PC-9 (cell line): ENCODE measurements at regions not wholly inside any gene's neighbourhood (a gene's known extent, or its start where the extent isn't known, plus 50 kb on each side); places are given as distances from the start of the nearest gene placed in this dataset.

ENCODE experiments used
- BruUV-seq: library from RNA; stranded (reverse); fragments of 400-500 nt; replicated peaks from 2 replicates; lab custom pipeline; 2021; lab: Mats Ljungman, UMichigan
- CTCF ChIA-PET: fragments of 300-600 bp; sonication (Branson Sonifier 250); formaldehyde crosslinking; loops from one replicate; lab custom pipeline; 2022; ENCODE audit warnings: antibody characterized with exemption; lab: Charles Lee
- POLR2A ChIA-PET: fragments of 300-600 bp; sonication (Branson Sonifier 250); formaldehyde crosslinking; loops from one replicate; lab custom pipeline; 2022; ENCODE audit warnings: antibody characterized with exemption; ENCODE audit not compliant: unreplicated experiment; lab: Charles Lee
- DNase-seq, 2 experiments: peaks; one replicate each; pipeline versions ENCODE4 v3.0.0 to v3.0.0-alpha.2; 2015 to 2022; ENCODE audit warnings: mixed read lengths in 1 of 2
- H2AFZ ChIP-seq: fragments of 200-600 bp; sonication (generic); 2 replicates; pipeline ENCODE4 v1.8.1; 2017; ENCODE audit warnings: antibody characterized with exemption
- H3F3A ChIP-seq: fragments of 200-600 bp; sonication (generic); 2 replicates; pipeline ENCODE4 v1.8.1; 2017; ENCODE audit warnings: antibody characterized with exemption, mild to moderate bottlenecking, low read depth; ENCODE audit not compliant: insufficient read depth
- H3K27ac ChIP-seq: fragments of 200-600 bp; sonication (generic); 2 replicates; pipeline ENCODE4 v1.6.1; 2016; ENCODE audit warnings: mixed run types
- H3K27me3 ChIP-seq: fragments of 200-600 bp; sonication (generic); 2 replicates; pipeline ENCODE4 v1.6.1; 2016; ENCODE audit warnings: low read depth, mixed run types; ENCODE audit not compliant: insufficient read depth
- H3K36me3 ChIP-seq: fragments of 200-600 bp; sonication (generic); 2 replicates; pipeline ENCODE4 v1.6.1; 2016; ENCODE audit warnings: low read depth, mixed run types
- H3K4me1 ChIP-seq: fragments of 200-600 bp; sonication (generic); replicated peaks from 2 replicates; pipeline ENCODE4 v1.6.1; 2016; ENCODE audit warnings: mixed run types; ENCODE audit not compliant: insufficient read depth
- H3K4me2 ChIP-seq: fragments of 200-600 bp; sonication (generic); 2 replicates; pipeline ENCODE4 v1.6.1; 2017; ENCODE audit warnings: mixed run types
- H3K4me3 ChIP-seq: fragments of 200-600 bp; sonication (generic); 2 replicates; pipeline ENCODE4 v1.6.1; 2016; ENCODE audit warnings: mixed run types
- H3K79me2 ChIP-seq: fragments of 200-600 bp; sonication (generic); 2 replicates; pipeline ENCODE4 v1.6.1; 2017; ENCODE audit warnings: low read depth, mixed run types
- H3K9me2 ChIP-seq: fragments of 200-600 bp; sonication (generic); 2 replicates; pipeline ENCODE4 v1.8.1; 2017; ENCODE audit warnings: mild to moderate bottlenecking; ENCODE audit not compliant: insufficient read depth
- H3K9me3 ChIP-seq: fragments of 200-600 bp; sonication (generic); 2 replicates; pipeline ENCODE4 v1.8.1; 2016; ENCODE audit warnings: low read depth; ENCODE audit not compliant: insufficient read depth
- H4K20me1 ChIP-seq: fragments of 200-600 bp; sonication (generic); 2 replicates; pipeline ENCODE4 v1.8.1; 2017; ENCODE audit not compliant: insufficient read depth
- EZH2 ChIP-seq: fragments of 200-600 bp; sonication (generic); IDR thresholded peaks from 2 replicates; pipeline ENCODE4 v1.8.0; 2017; ENCODE audit warnings: antibody characterized with exemption, low read depth
- intact Hi-C: fragments of 100-400 bp; cut with micrococcal nuclease; formaldehyde crosslinking; loops from one replicate; pipeline ENCODE4 v1.10.0; 2022; ENCODE audit not compliant: unreplicated experiment
- TF ChIP-seq, protein P1 (sequence below): fragments of 200-600 bp; sonication (generic); conservative IDR thresholded peaks from 2 replicates; pipeline ENCODE4 v1.6.1; 2017; ENCODE audit warnings: mixed run types, antibody characterized with exemption, mild to moderate bottlenecking, moderate library complexity

- Histone ChIP-seq H3F3A (no peaks in the 10 kb centered on the region), H3K9me2 (no peaks in the 10 kb centered on the region), H3K4me3 (no peak overlapping the region), H3K27me3 (no peaks in the 10 kb centered on the region), H2AFZ (no peak overlapping the region), H3K36me3 (no peaks in the 10 kb centered on the region), H3K79me2 (no peaks in the 10 kb centered on the region), H3K4me1 (no peaks in the 10 kb centered on the region), H3K4me2 (no peak overlapping the region), H3K27ac (no peak overlapping the region), H4K20me1 (no peaks in the 10 kb centered on the region), H3K9me3 (no peaks in the 10 kb centered on the region)
- POLR2A ChIA-PET: interaction anchor here (0.5 kb wide), 1 partner anchor 51 kb away, joined by 3 read pairs; no protein-coding TSS in a partner anchor
- intact Hi-C loops: no loop called here
- BruUV-seq: no TSS peak
- TF ChIP-seq, protein P1, sequence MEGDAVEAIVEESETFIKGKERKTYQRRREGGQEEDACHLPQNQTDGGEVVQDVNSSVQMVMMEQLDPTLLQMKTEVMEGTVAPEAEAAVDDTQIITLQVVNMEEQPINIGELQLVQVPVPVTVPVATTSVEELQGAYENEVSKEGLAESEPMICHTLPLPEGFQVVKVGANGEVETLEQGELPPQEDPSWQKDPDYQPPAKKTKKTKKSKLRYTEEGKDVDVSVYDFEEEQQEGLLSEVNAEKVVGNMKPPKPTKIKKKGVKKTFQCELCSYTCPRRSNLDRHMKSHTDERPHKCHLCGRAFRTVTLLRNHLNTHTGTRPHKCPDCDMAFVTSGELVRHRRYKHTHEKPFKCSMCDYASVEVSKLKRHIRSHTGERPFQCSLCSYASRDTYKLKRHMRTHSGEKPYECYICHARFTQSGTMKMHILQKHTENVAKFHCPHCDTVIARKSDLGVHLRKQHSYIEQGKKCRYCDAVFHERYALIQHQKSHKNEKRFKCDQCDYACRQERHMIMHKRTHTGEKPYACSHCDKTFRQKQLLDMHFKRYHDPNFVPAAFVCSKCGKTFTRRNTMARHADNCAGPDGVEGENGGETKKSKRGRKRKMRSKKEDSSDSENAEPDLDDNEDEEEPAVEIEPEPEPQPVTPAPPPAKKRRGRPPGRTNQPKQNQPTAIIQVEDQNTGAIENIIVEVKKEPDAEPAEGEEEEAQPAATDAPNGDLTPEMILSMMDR: no peak
- TF ChIP-seq EZH2: no peak
- no peak for DNase-seq
- CTCF ChIA-PET: no interaction called here
Measured at GRCh38 chr4:20428436-20429160, 176.9 kb downstream of the SLIT2 start.

DNA sequence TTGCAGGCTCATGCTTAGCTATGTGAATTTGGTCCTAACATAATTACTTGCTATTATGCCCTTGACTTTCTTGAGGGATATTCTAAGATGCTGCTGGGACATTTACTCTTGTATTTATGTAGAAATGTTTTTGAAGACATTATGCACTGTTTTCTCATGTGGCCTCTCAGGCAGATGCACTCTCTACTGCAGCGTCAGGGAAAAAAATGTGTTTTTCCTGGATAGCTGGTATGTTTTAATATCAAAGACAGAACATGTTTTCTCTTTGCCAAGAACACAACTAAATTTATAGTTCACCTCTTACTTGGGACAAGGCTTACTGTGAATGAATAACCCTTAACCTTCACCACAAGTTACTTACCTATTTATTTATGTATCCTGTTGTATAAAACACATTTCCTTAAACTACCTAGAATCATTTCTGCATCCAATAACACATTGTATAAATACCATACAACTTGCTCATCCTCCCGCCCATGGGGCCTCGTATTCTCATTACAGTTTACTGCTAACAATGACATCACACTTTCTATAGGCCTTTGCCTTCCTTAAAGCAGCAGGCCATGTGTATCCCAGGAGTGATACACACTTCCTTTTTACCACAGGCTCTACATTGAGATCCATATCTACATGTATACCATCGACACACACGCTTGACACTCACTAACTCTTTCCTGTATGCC lies 178.7 kb downstream of the SLIT2 start:
- DNase-seq: no peak
- Histone ChIP-seq H3K9me3 (no peaks in the 10 kb centered on the region), H4K20me1 (no peaks in the 10 kb centered on the region), H3K27ac (no peak overlapping the region), H3K9me2 (no peaks in the 10 kb centered on the region), H3K4me1 (no peaks in the 10 kb centered on the region), H3K4me2 (no peak overlapping the region), H3K27me3 (no peaks in the 10 kb centered on the region), H3K36me3 (no peaks in the 10 kb centered on the region), H3F3A (no peaks in the 10 kb centered on the region), H3K79me2 (no peaks in the 10 kb centered on the region), H3K4me3 (no peak overlapping the region), H2AFZ (no peak overlapping the region)
- no TSS peak for BruUV-seq
- ChIA-PET POLR2A (no interaction called here), CTCF (no interaction called here)
- intact Hi-C loops: no loop called here
- no peak for TF ChIP-seq EZH2
- TF ChIP-seq, protein P1: no peak

- no peaks in the 10 kb centered on the region for H3K9me3 ChIP-seq
- no peak overlapping the region for H2AFZ ChIP-seq
- no peak for DNase-seq
- H3K4me3 ChIP-seq: no peak overlapping the region
- H3F3A ChIP-seq: no peaks in the 10 kb centered on the region
- intact Hi-C loops: no loop called here
- no peaks in the 10 kb centered on the region for H4K20me1 ChIP-seq
- CTCF ChIA-PET: no interaction called here
- H3K4me1 ChIP-seq: no peaks in the 10 kb centered on the region
- POLR2A ChIA-PET: no interaction called here
- H3K27me3 ChIP-seq: no peaks in the 10 kb centered on the region
- no TSS peak for BruUV-seq
- H3K9me2 ChIP-seq: no peaks in the 10 kb centered on the region
- H3K27ac ChIP-seq: no peak overlapping the region
- no peaks in the 10 kb centered on the region for H3K79me2 ChIP-seq
- no peaks in the 10 kb centered on the region for H3K36me3 ChIP-seq
- TF ChIP-seq, protein P1: no peak
- no peak for TF ChIP-seq EZH2
- no peak overlapping the region for H3K4me2 ChIP-seq
Measured at GRCh38 chr4:20431543-20431951, 179.8 kb downstream of the SLIT2 start.
